ENCODE measurements at regions not wholly inside any gene's neighbourhood (a gene's known extent, or its start where the extent isn't known, plus 50 kb on each side); places are given as distances from the start of the nearest gene placed in this dataset.

DNA sequence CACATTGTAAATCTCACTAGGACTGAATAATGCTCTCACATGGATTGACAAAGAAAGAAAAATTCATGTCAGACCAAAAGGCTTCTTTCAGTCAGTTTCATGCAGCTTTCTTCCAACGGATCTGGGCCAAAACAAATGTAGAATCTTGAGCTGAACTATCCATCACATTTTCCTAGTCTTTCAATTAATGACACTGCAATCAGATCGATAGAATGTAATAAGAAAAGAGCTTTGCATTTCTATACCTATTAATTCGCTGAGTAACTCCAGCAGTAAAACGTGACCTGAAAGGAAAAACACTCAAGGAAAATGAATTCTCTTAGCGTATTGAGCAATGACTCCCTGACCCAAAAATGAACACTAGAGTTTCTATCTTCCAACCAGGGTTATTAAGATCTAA, 194.8 kb upstream of the BLID start:
- Histone ChIP-seq H3K9me3 (ENCODE audit: control extremely low read depth in 1 of 5, control insufficient read depth in 4 of 5, insufficient read depth in 2 of 5, low read depth in 1 of 5, low read length in 4 of 5) (no peaks in the 10 kb centered on the region), H3K27me3 (replicated peaks in 2 of 5; ENCODE audit: control insufficient read depth in 4 of 5, insufficient read depth in 5 of 5, low read length in 4 of 5) (no peaks in the 10 kb centered on the region), H3K4me1 (ENCODE audit: control extremely low read depth in 1 of 4, control insufficient read depth in 4 of 4, insufficient read depth in 4 of 4, low read length in 3 of 4) (no peaks in the 10 kb centered on the region), H3K27ac (ENCODE audit: insufficient read depth in 1 of 2, low read depth in 1 of 2, low read length in 2 of 2, poor library complexity in 1 of 2, severe bottlenecking in 2 of 2) (no peak overlapping the region), H3K36me3 (ENCODE audit: control insufficient read depth in 4 of 4, insufficient read depth in 4 of 4, low read length in 3 of 4) (no peaks in the 10 kb centered on the region), H3K4me3 (ENCODE audit: control insufficient read depth in 1 of 7, extremely low read depth in 1 of 7, insufficient read depth in 4 of 7, low read depth in 2 of 7, low read length in 6 of 7) (no peak overlapping the region)
- CTCF ChIA-PET, result no interaction called here
- 97% methylated on average over 3 of the region's 5 CpGs for WGBS (ENCODE audit: insufficient coverage)
- no peak for DNase-seq
- POLR2A ChIA-PET, result no interaction called here

GRCh38 chr11:122309262-122309925, 193.4 kb upstream of the BLID start:
- no peaks in the 10 kb centered on the region for H3K27me3 ChIP-seq (replicated peaks in 2 of 5; ENCODE audit: control insufficient read depth in 4 of 5, insufficient read depth in 5 of 5, low read length in 4 of 5)
- no peak for DNase-seq
- H3K27ac ChIP-seq (ENCODE audit: insufficient read depth in 1 of 2, low read depth in 1 of 2, low read length in 2 of 2, poor library complexity in 1 of 2, severe bottlenecking in 2 of 2), result no peak overlapping the region
- WGBS (ENCODE audit: insufficient coverage), result 96% methylated on average over 13 of the region's 17 CpGs
- POLR2A ChIA-PET, result no interaction called here
- H3K4me1 ChIP-seq (ENCODE audit: control extremely low read depth in 1 of 4, control insufficient read depth in 4 of 4, insufficient read depth in 4 of 4, low read length in 3 of 4), result peaks cover 0 to 2% (median 0%) of the 10 kb centered on the region in 4 experiments
- no peaks in the 10 kb centered on the region for H3K9me3 ChIP-seq (ENCODE audit: control extremely low read depth in 1 of 5, control insufficient read depth in 4 of 5, insufficient read depth in 2 of 5, low read depth in 1 of 5, low read length in 4 of 5)
- no peaks in the 10 kb centered on the region for H3K36me3 ChIP-seq (ENCODE audit: control insufficient read depth in 4 of 4, insufficient read depth in 4 of 4, low read length in 3 of 4)
- CTCF ChIA-PET, result no interaction called here
- no peak overlapping the region for H3K4me3 ChIP-seq (ENCODE audit: control insufficient read depth in 1 of 7, extremely low read depth in 1 of 7, insufficient read depth in 4 of 7, low read depth in 2 of 7, low read length in 6 of 7)

GRCh38 chr11:122308226-122308625, 192.2 kb upstream of the BLID start:
- Histone ChIP-seq H3K4me3 (ENCODE audit: control insufficient read depth in 1 of 7, extremely low read depth in 1 of 7, insufficient read depth in 4 of 7, low read depth in 2 of 7, low read length in 6 of 7) (no peak overlapping the region), H3K27me3 (replicated peaks in 2 of 5; ENCODE audit: control insufficient read depth in 4 of 5, insufficient read depth in 5 of 5, low read length in 4 of 5) (no peaks in the 10 kb centered on the region), H3K36me3 (ENCODE audit: control insufficient read depth in 4 of 4, insufficient read depth in 4 of 4, low read length in 3 of 4) (no peaks in the 10 kb centered on the region), H3K9me3 (ENCODE audit: control extremely low read depth in 1 of 5, control insufficient read depth in 4 of 5, insufficient read depth in 2 of 5, low read depth in 1 of 5, low read length in 4 of 5) (no peaks in the 10 kb centered on the region), H3K27ac (ENCODE audit: insufficient read depth in 1 of 2, low read depth in 1 of 2, low read length in 2 of 2, poor library complexity in 1 of 2, severe bottlenecking in 2 of 2) (no peak overlapping the region), H3K4me1 (ENCODE audit: control extremely low read depth in 1 of 4, control insufficient read depth in 4 of 4, insufficient read depth in 4 of 4, low read length in 3 of 4) (peaks cover 0 to 7% (median 0%) of the 10 kb centered on the region in 4 experiments)
- WGBS (ENCODE audit: insufficient coverage), result no CpG with 5 or more reads among the region's 4 CpGs
- CTCF ChIA-PET, result no interaction called here
- POLR2A ChIA-PET, result no interaction called here
- no peak for DNase-seq

DNA sequence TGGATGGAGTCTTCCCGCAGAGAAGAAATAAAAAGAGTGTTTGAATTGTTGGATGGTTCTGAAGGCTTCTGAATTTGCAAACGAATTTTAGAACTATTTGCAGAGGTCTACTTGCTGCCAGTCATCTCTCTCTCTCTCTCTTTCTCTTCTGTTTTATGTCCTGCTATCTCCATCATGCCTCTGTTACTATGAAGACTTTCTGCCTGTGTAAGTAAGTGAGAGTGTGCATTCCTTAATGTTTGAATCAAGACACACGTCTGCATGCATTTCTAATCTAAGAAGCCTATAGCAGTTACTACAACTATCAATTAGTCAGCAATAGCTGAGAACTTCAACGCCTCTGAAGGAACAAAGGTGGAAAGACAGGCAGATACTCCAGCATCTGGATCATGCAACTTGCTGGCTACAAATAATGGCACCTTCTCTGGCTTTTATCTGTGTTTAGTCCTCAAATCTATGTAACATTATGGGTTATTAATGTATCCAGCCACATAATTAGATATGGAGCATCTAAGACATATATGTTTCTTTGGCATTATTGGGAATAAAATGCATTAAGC, 191.5 kb upstream of the BLID start:
- DNase-seq, result no peak
- POLR2A ChIA-PET, result no interaction called here
- Histone ChIP-seq H3K9me3 (ENCODE audit: control extremely low read depth in 1 of 5, control insufficient read depth in 4 of 5, insufficient read depth in 2 of 5, low read depth in 1 of 5, low read length in 4 of 5) (no peaks in the 10 kb centered on the region), H3K27me3 (replicated peaks in 2 of 5; ENCODE audit: control insufficient read depth in 4 of 5, insufficient read depth in 5 of 5, low read length in 4 of 5) (no peaks in the 10 kb centered on the region), H3K27ac (ENCODE audit: insufficient read depth in 1 of 2, low read depth in 1 of 2, low read length in 2 of 2, poor library complexity in 1 of 2, severe bottlenecking in 2 of 2) (no peak overlapping the region), H3K4me3 (ENCODE audit: control insufficient read depth in 1 of 7, extremely low read depth in 1 of 7, insufficient read depth in 4 of 7, low read depth in 2 of 7, low read length in 6 of 7) (no peak overlapping the region), H3K4me1 (ENCODE audit: control extremely low read depth in 1 of 4, control insufficient read depth in 4 of 4, insufficient read depth in 4 of 4, low read length in 3 of 4) (peaks cover 0 to 7% (median 0%) of the 10 kb centered on the region in 4 experiments), H3K36me3 (ENCODE audit: control insufficient read depth in 4 of 4, insufficient read depth in 4 of 4, low read length in 3 of 4) (no peaks in the 10 kb centered on the region)
- WGBS (ENCODE audit: insufficient coverage), result 100% methylated on average over 2 of the region's 4 CpGs
- CTCF ChIA-PET, result no interaction called here

GRCh38 chr11:122306831-122307391, 190.9 kb upstream of the BLID start:
- H3K4me3 ChIP-seq (ENCODE audit: control insufficient read depth in 1 of 7, extremely low read depth in 1 of 7, insufficient read depth in 4 of 7, low read depth in 2 of 7, low read length in 6 of 7), result no peak overlapping the region
- 95% methylated on average over 4 of the region's 9 CpGs for WGBS (ENCODE audit: insufficient coverage)

GRCh38 chr11:122305426-122306320, 189.7 kb upstream of the BLID start:
- no peak overlapping the region for H3K27ac ChIP-seq (ENCODE audit: insufficient read depth in 1 of 2, low read depth in 1 of 2, low read length in 2 of 2, poor library complexity in 1 of 2, severe bottlenecking in 2 of 2)
- CTCF ChIA-PET, result interaction anchor here (1.0 kb wide), 1 partner anchor 11 kb away, joined by 3 read pairs; no protein-coding TSS in a partner anchor
- DNase-seq, result no peak
- no peaks in the 10 kb centered on the region for H3K27me3 ChIP-seq (replicated peaks in 2 of 5; ENCODE audit: control insufficient read depth in 4 of 5, insufficient read depth in 5 of 5, low read length in 4 of 5)
- H3K36me3 ChIP-seq (ENCODE audit: control insufficient read depth in 4 of 4, insufficient read depth in 4 of 4, low read length in 3 of 4), result no peaks in the 10 kb centered on the region
- H3K4me3 ChIP-seq (ENCODE audit: control insufficient read depth in 1 of 7, extremely low read depth in 1 of 7, insufficient read depth in 4 of 7, low read depth in 2 of 7, low read length in 6 of 7), result no peak overlapping the region
- POLR2A ChIA-PET, result no interaction called here
- no peaks in the 10 kb centered on the region for H3K9me3 ChIP-seq (ENCODE audit: control extremely low read depth in 1 of 5, control insufficient read depth in 4 of 5, insufficient read depth in 2 of 5, low read depth in 1 of 5, low read length in 4 of 5)
- 91% methylated on average over 6 of the region's 9 CpGs for WGBS (ENCODE audit: insufficient coverage)
- peaks cover 0 to 7% (median 0%) of the 10 kb centered on the region in 4 experiments for H3K4me1 ChIP-seq (ENCODE audit: control extremely low read depth in 1 of 4, control insufficient read depth in 4 of 4, insufficient read depth in 4 of 4, low read length in 3 of 4)

More at GRCh38 chr11:122306831-122307391, 190.9 kb upstream of the BLID start:
- Histone ChIP-seq H3K4me1 (ENCODE audit: control extremely low read depth in 1 of 4, control insufficient read depth in 4 of 4, insufficient read depth in 4 of 4, low read length in 3 of 4) (peaks cover 0 to 7% (median 0%) of the 10 kb centered on the region in 4 experiments), H3K27me3 (replicated peaks in 2 of 5; ENCODE audit: control insufficient read depth in 4 of 5, insufficient read depth in 5 of 5, low read length in 4 of 5) (no peaks in the 10 kb centered on the region), H3K27ac (ENCODE audit: insufficient read depth in 1 of 2, low read depth in 1 of 2, low read length in 2 of 2, poor library complexity in 1 of 2, severe bottlenecking in 2 of 2) (no peak overlapping the region), H3K36me3 (ENCODE audit: control insufficient read depth in 4 of 4, insufficient read depth in 4 of 4, low read length in 3 of 4) (no peaks in the 10 kb centered on the region), H3K9me3 (ENCODE audit: control extremely low read depth in 1 of 5, control insufficient read depth in 4 of 5, insufficient read depth in 2 of 5, low read depth in 1 of 5, low read length in 4 of 5) (no peaks in the 10 kb centered on the region)
- CTCF ChIA-PET, result no interaction called here
- DNase-seq, result no peak
- POLR2A ChIA-PET, result no interaction called here

Measured in common myeloid progenitor, CD34-positive (primary cell).